ENCODE measurements at regions not wholly inside any gene's neighbourhood (a gene's known extent, or its start where the extent isn't known, plus 50 kb on each side); places are given as distances from the start of the nearest gene placed in this dataset.
A peak's percentile ranks its signal among the peaks of the same experiment; 100 is the strongest.

DNA sequence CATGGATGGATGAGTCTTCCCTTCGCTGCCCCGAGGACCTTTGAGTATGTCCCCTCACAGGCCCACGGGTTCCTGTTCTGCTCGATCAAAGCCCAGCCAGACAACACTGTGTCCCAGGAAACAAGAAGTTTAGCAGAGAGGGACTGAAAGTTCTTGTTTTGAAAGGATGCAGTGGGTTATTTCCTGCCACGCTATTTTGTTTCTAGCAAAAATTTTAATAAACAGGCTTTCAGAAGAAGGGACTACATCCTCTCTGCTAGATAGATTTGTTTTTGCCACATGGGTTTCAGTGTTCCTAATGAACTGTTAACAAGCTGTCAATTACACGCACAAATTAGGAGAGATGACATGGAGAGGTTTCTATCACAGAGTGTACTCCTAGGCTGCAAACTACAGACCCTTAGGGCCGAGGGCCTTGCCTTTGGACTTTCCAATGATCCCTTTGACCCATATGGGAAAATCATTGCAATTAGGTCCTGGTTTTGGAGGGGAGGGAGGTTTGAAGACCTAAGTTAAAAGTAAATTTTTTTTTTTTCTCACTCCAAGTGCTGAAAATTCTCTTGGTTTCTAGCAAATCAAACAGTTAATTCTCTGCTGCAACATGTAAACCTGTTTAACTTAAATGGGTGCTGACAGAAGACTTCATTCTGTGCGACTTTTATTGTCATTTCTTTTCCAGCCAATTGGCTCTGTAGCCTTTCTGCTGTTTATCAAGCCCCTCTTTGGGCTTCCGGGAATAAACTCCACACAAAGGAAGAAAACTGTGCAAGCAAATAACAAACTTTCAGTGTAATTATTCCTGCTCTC lies 81.4 kb downstream of the RCN1 start:
- H3K4me3 ChIP-seq (ENCODE audit: control insufficient read depth, low read depth, low read length), result no peak overlapping the region
- DNase-seq (ENCODE audit: low read depth), result no peak
- no peak for TF ChIP-seq CTCF (IDR thresholded peaks at IDR 0.05; ENCODE audit: control insufficient read depth, insufficient read depth, low read depth, low read length, missing control alignments)

- TF ChIP-seq CTCF (IDR thresholded peaks at IDR 0.05; ENCODE audit: control insufficient read depth, insufficient read depth, low read depth, low read length, missing control alignments), result peak; percentile 86
- peak; percentile 11 for DNase-seq (ENCODE audit: low read depth)
- peak overlapping the region; percentile 32 for H3K4me3 ChIP-seq (ENCODE audit: control insufficient read depth, low read depth, low read length)
Measured at GRCh38 chr11:32172848-32173834, 82.3 kb downstream of the RCN1 start.

DNA sequence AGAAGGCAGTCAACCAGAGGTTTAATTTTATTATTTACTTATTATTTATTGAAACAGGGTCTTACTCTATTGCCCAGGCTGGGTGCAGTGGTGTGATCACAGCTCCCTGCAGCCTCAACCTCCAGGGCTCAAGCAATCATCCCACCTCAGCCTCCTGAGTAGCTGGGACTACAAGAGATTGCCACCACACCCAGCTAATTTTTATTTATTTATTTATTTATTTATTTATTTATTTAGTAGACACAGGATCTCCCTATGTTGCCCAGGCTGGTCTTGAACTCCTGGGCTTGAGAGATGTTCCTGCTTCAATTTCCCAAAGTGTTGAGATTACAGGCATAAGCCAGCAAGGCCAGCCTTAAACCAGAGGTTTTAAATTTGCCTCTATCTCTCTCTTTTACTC lies 83.1 kb downstream of the RCN1 start:
- no peak for DNase-seq (ENCODE audit: low read depth)
- no peak for TF ChIP-seq CTCF (IDR thresholded peaks at IDR 0.05; ENCODE audit: control insufficient read depth, insufficient read depth, low read depth, low read length, missing control alignments)
- H3K4me3 ChIP-seq (ENCODE audit: control insufficient read depth, low read depth, low read length), result no peak overlapping the region

DNA sequence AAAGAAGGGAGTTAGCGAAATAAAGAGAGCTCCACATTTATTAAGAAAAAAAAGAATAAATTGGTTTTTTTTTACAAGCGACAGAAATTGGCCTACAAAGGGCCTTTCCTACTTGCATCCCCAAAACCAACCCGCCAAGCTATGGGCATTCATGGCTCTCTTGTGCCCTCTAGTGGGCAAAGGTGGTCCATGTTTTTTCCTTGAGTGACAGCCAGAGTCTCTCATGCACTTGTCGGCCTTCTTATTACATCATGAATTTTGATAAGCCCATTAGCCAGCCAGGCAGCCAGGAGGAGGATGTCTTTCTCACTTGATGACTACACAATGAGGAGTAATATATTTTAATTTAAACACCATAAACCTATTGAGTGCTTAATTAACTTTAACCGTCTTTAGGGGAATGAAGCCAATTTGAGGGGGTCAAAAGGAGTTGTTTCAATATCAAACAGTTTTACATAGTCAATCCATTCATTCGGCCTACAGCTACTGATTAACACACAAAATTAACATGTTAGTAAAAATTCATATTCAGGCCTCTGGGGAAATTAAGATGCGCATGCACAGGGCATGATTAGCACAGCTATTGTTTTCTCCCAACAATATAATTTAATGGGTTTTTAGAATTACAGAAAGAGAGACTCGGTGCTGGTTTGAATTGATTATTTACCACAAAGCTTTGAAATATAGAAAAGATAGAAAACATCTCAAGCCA lies 85.5 kb downstream of the RCN1 start:
- no peak overlapping the region for H3K4me3 ChIP-seq (ENCODE audit: control insufficient read depth, low read depth, low read length)
- peak; percentile 89 for TF ChIP-seq CTCF (IDR thresholded peaks at IDR 0.05; ENCODE audit: control insufficient read depth, insufficient read depth, low read depth, low read length, missing control alignments)
- DNase-seq (ENCODE audit: low read depth), result peak; percentile 44

- TF ChIP-seq CTCF (IDR thresholded peaks at IDR 0.05; ENCODE audit: control insufficient read depth, insufficient read depth, low read depth, low read length, missing control alignments), result no peak
- no peak overlapping the region for H3K4me3 ChIP-seq (ENCODE audit: control insufficient read depth, low read depth, low read length)
- DNase-seq (ENCODE audit: low read depth), result no peak
Measured at GRCh38 chr11:32178692-32179091, 87.8 kb downstream of the RCN1 start.

- no peak for TF ChIP-seq CTCF (IDR thresholded peaks at IDR 0.05; ENCODE audit: control insufficient read depth, insufficient read depth, low read depth, low read length, missing control alignments)
- DNase-seq (ENCODE audit: low read depth), result no peak
- no peak overlapping the region for H3K4me3 ChIP-seq (ENCODE audit: control insufficient read depth, low read depth, low read length)
Measured at GRCh38 chr11:32183512-32183911, 92.6 kb downstream of the RCN1 start.

All from AG09309 (cell line).